Neural crest cell (in vitro differentiated cells): ENCODE measurements at regions not wholly inside any gene's neighbourhood (a gene's known extent, or its start where the extent isn't known, plus 50 kb on each side); places are given as distances from the start of the nearest gene placed in this dataset.
"Not testable (repeated sequence)": the region's sequence is repeated elsewhere in the genome, so short reads cannot be mapped to it uniquely, and the experiment has no call there.

ENCODE experiments used
- DNase-seq: peaks from one replicate; pipeline ENCODE4 v3.0.0; 2021; ENCODE audit warnings: low read depth, mixed read lengths, low spot score
- H3K27ac Mint-ChIP-seq: one replicate; pipeline ENCODE4 v1.8.0; 2021; ENCODE audit warnings: mild to moderate bottlenecking, mixed read lengths; ENCODE audit not compliant: unreplicated experiment
- H3K27me3 Mint-ChIP-seq: 2 replicates; pipeline ENCODE4 v1.8.0; 2021; ENCODE audit warnings: low read depth, mild to moderate bottlenecking, mixed read lengths
- H3K36me3 Mint-ChIP-seq: 2 replicates; pipeline ENCODE4 v1.8.0; 2021; ENCODE audit warnings: low read depth, mild to moderate bottlenecking, mixed read lengths
- H3K4me1 Mint-ChIP-seq: 2 replicates; pipeline ENCODE4 v1.8.0; 2021; ENCODE audit warnings: mixed read lengths
- H3K4me3 Mint-ChIP-seq: one replicate; pipeline ENCODE4 v1.8.0; 2021; ENCODE audit warnings: mild to moderate bottlenecking, mixed read lengths
- H3K9me3 Mint-ChIP-seq: 2 replicates; pipeline ENCODE4 v1.8.0; 2021; ENCODE audit warnings: mixed read lengths
- CTCF ChIP-seq: fragments of 200-600 bp; sonication (generic); conservative IDR thresholded peaks from 2 replicates; pipeline ENCODE4 v1.5.0; 2021; ENCODE audit warnings: antibody characterized with exemption, mild to moderate bottlenecking

DNA sequence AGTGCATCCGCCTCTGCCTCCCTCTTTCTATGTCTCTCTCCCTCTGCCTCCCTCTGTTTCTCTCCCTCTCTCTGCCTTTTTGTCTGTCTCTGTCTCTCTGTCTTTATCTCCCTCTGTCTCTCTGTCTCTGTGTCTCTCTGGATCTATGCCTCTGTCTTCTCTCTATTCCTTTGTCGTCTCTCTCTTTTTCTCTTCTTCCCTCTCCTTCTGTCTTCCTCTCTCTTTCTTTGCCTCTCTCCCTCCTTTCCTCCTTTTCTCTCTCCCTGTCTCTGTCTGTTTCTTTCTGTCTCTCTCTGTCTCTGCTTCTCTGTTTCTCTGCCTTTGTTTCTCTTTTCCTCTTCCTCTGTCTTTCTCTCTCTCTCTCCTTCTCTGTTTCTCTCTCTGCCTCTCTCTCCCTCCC lies 678.8 kb upstream of the NRP1 start:
- no peak overlapping the region for H3K27ac Mint-ChIP-seq

DNA sequence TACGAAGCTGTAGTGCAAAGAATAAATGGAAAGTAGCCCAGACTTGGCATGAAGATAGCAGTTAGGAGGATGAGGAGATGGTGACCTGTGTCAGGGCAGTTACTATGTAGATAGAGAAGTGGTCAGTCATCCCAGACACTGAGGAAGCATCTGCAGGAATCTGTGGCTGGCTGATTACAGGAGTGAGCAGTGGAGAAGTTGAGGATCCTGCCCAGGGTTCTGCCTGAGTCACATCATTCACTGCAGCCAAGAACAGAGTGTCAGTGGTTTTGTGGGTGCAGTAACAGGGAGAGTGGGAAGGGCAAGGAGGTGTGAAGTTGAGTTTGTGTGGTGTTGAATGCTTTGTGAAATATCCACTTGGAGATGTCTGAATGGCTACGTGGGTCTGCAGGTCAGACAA lies 676.4 kb upstream of the NRP1 start:
- H3K36me3 Mint-ChIP-seq = no peaks in the 10 kb centered on the region
- no peak for TF ChIP-seq CTCF
- DNase-seq = no peak
- peak overlapping the region; percentile 0 for H3K27ac Mint-ChIP-seq
- no peaks in the 10 kb centered on the region for H3K4me1 Mint-ChIP-seq
- no peak overlapping the region for H3K4me3 Mint-ChIP-seq
- no peaks in the 10 kb centered on the region for H3K9me3 Mint-ChIP-seq
- H3K27me3 Mint-ChIP-seq = peaks cover 5% of the 10 kb centered on the region

More for the DNA sequence above, 678.8 kb upstream of the NRP1 start:
- Mint-ChIP-seq H3K9me3 (no peaks in the 10 kb centered on the region), H3K27me3 (peaks cover 5% of the 10 kb centered on the region), H3K4me1 (peaks cover 3% of the 10 kb centered on the region), H3K4me3 (no peak overlapping the region), H3K36me3 (no peaks in the 10 kb centered on the region)
- no peak for DNase-seq
- TF ChIP-seq CTCF = no peak

GRCh38 chr10:34010228-34010627 lies 675.8 kb upstream of the NRP1 start:
- not testable (repeated sequence) for H3K9me3 Mint-ChIP-seq, H3K4me1 Mint-ChIP-seq, H3K36me3 Mint-ChIP-seq, DNase-seq, H3K4me3 Mint-ChIP-seq, H3K27me3 Mint-ChIP-seq, H3K27ac Mint-ChIP-seq

GRCh38 chr10:34008656-34009055 lies 674.2 kb upstream of the NRP1 start:
- H3K27ac Mint-ChIP-seq = no peak overlapping the region
- TF ChIP-seq CTCF = no peak
- DNase-seq = no peak
- no peaks in the 10 kb centered on the region for H3K9me3 Mint-ChIP-seq
- H3K36me3 Mint-ChIP-seq = no peaks in the 10 kb centered on the region
- H3K4me1 Mint-ChIP-seq = peaks cover 8% of the 10 kb centered on the region
- peaks cover 11% of the 10 kb centered on the region for H3K27me3 Mint-ChIP-seq
- no peak overlapping the region for H3K4me3 Mint-ChIP-seq

DNA sequence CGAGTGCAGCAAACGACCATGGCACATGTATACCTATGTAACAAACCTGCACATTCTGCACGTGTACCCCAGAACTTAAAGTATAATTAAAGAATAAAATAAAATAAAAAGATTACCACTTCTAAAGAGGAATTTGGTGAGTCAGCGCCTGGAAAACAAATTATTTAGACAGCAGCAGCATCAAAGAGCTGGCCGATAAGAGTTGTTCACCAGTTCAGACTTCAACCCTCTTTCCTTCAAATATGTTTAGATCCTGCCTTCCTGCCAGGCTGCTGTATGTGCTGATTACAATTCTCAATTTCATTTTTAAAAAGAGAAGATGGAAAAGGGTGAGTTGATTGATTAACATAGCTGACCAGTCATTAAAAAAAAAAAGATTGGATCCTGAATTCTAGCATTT lies 672.0 kb upstream of the NRP1 start:
- Mint-ChIP-seq H3K27ac (no peak overlapping the region), H3K4me1 (peaks cover 26% of the 10 kb centered on the region), H3K4me3 (no peak overlapping the region), H3K36me3 (no peaks in the 10 kb centered on the region), H3K27me3 (peaks cover 16% of the 10 kb centered on the region), H3K9me3 (no peaks in the 10 kb centered on the region)
- TF ChIP-seq CTCF = no peak
- no peak for DNase-seq

DNA sequence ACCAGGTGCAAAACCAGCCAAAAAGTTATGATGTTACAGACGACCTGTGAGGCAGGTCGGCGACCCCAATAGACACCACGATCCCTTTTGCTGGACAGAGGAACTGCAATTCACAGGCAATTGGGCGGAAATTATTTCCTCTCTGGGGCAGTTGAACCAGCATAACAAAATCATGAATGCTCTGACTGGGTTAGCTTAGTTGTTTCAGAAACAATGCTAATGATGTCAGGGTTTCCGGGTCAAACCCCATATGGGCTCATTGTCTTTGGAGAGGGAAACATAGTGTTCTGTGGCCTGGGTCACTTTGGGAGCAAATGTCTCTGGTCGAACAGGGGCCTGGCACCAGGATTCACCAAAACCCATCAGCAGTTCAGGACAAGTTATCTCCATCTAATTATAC lies 669.1 kb upstream of the NRP1 start:
- TF ChIP-seq CTCF = no peak
- Mint-ChIP-seq H3K36me3 (no peaks in the 10 kb centered on the region), H3K27ac (no peak overlapping the region), H3K4me1 (peaks cover 33% of the 10 kb centered on the region), H3K9me3 (no peaks in the 10 kb centered on the region), H3K27me3 (peaks cover 16% of the 10 kb centered on the region), H3K4me3 (no peak overlapping the region)
- no peak for DNase-seq
